ENCODE measurements at regions not wholly inside any gene's neighbourhood (a gene's known extent, or its start where the extent isn't known, plus 50 kb on each side); places are given as distances from the start of the nearest gene placed in this dataset.
A peak's percentile ranks its signal among the peaks of the same experiment; 100 is the strongest.

GRCh38 chr6:138607478-138608433 lies 108.5 kb upstream of the NHSL1 start:
- Mint-ChIP-seq H3K4me3 (no peak overlapping the region), H3K27ac (no peak overlapping the region), H3K9me3 (no peaks in the 10 kb centered on the region), H3K36me3 (no peaks in the 10 kb centered on the region), H3K4me1 (no peaks in the 10 kb centered on the region), H3K27me3 (peaks cover 26% of the 10 kb centered on the region)
- DNase-seq (no peak), ATAC-seq (ENCODE audit: low read depth) (no peak)
- POLR2A ChIA-PET = no interaction called here

- no peak overlapping the region for H3K27ac Mint-ChIP-seq
- no peaks in the 10 kb centered on the region for H3K36me3 Mint-ChIP-seq
- no peak for DNase-seq
- H3K27me3 Mint-ChIP-seq = peaks cover 20% of the 10 kb centered on the region
- H3K4me1 Mint-ChIP-seq = no peaks in the 10 kb centered on the region
- ATAC-seq (ENCODE audit: low read depth) = no peak
- POLR2A ChIA-PET = no interaction called here
- no peak overlapping the region for H3K4me3 Mint-ChIP-seq
- H3K9me3 Mint-ChIP-seq = no peaks in the 10 kb centered on the region
These were observed 109.6 kb upstream of the NHSL1 start for GRCh38 chr6:138608896-138609295.

GRCh38 chr6:138609801-138610430 lies 110.6 kb upstream of the NHSL1 start:
- no peaks in the 10 kb centered on the region for H3K9me3 Mint-ChIP-seq
- peaks cover 16% of the 10 kb centered on the region for H3K27me3 Mint-ChIP-seq
- no peak for ATAC-seq (ENCODE audit: low read depth)
- H3K4me1 Mint-ChIP-seq = no peaks in the 10 kb centered on the region
- no peak overlapping the region for H3K27ac Mint-ChIP-seq
- no peaks in the 10 kb centered on the region for H3K36me3 Mint-ChIP-seq
- no peak overlapping the region for H3K4me3 Mint-ChIP-seq
- POLR2A ChIA-PET = no interaction called here
- no peak for DNase-seq

- H3K4me1 Mint-ChIP-seq = no peaks in the 10 kb centered on the region
- POLR2A ChIA-PET = no interaction called here
- H3K9me3 Mint-ChIP-seq = no peaks in the 10 kb centered on the region
- H3K27me3 Mint-ChIP-seq = peaks cover 14% of the 10 kb centered on the region
- ATAC-seq (ENCODE audit: low read depth) = no peak
- H3K4me3 Mint-ChIP-seq = no peak overlapping the region
- H3K27ac Mint-ChIP-seq = no peak overlapping the region
- no peaks in the 10 kb centered on the region for H3K36me3 Mint-ChIP-seq
- no peak for DNase-seq
These were observed 111.5 kb upstream of the NHSL1 start for GRCh38 chr6:138610816-138611215.

GRCh38 chr6:138614151-138614550 lies 114.9 kb upstream of the NHSL1 start:
- Mint-ChIP-seq H3K27me3 (peaks cover 4% of the 10 kb centered on the region), H3K4me3 (no peak overlapping the region), H3K27ac (no peak overlapping the region), H3K36me3 (no peaks in the 10 kb centered on the region), H3K9me3 (no peaks in the 10 kb centered on the region), H3K4me1 (no peaks in the 10 kb centered on the region)
- DNase-seq (no peak), ATAC-seq (ENCODE audit: low read depth) (no peak)
- POLR2A ChIA-PET = no interaction called here

GRCh38 chr6:138618168-138618567 lies 118.9 kb upstream of the NHSL1 start:
- DNase-seq = no peak
- no peak for ATAC-seq (ENCODE audit: low read depth)
- H3K36me3 Mint-ChIP-seq = no peaks in the 10 kb centered on the region
- POLR2A ChIA-PET = no interaction called here
- H3K9me3 Mint-ChIP-seq = no peaks in the 10 kb centered on the region
- H3K27me3 Mint-ChIP-seq = peaks cover 8% of the 10 kb centered on the region
- no peak overlapping the region for H3K4me3 Mint-ChIP-seq
- H3K27ac Mint-ChIP-seq = no peak overlapping the region
- no peaks in the 10 kb centered on the region for H3K4me1 Mint-ChIP-seq

GRCh38 chr6:138620630-138621029 lies 121.3 kb upstream of the NHSL1 start:
- POLR2A ChIA-PET = no interaction called here
- no peak overlapping the region for H3K27ac Mint-ChIP-seq
- H3K4me1 Mint-ChIP-seq = no peaks in the 10 kb centered on the region
- no peaks in the 10 kb centered on the region for H3K36me3 Mint-ChIP-seq
- ATAC-seq (ENCODE audit: low read depth) (no peak), DNase-seq (no peak)
- no peak overlapping the region for H3K4me3 Mint-ChIP-seq
- H3K27me3 Mint-ChIP-seq = peaks cover 8% of the 10 kb centered on the region
- H3K9me3 Mint-ChIP-seq = no peaks in the 10 kb centered on the region

GRCh38 chr6:138622967-138623366 lies 123.7 kb upstream of the NHSL1 start:
- Mint-ChIP-seq H3K4me1 (no peaks in the 10 kb centered on the region), H3K27me3 (peaks cover 4% of the 10 kb centered on the region), H3K4me3 (no peak overlapping the region), H3K36me3 (no peaks in the 10 kb centered on the region), H3K9me3 (no peaks in the 10 kb centered on the region), H3K27ac (no peak overlapping the region)
- DNase-seq (no peak), ATAC-seq (ENCODE audit: low read depth) (no peak)
- POLR2A ChIA-PET = no interaction called here

GRCh38 chr6:138631566-138631965 lies 132.3 kb upstream of the NHSL1 start:
- Mint-ChIP-seq H3K4me3 (no peak overlapping the region), H3K4me1 (no peaks in the 10 kb centered on the region), H3K27ac (no peak overlapping the region), H3K9me3 (no peaks in the 10 kb centered on the region), H3K36me3 (no peaks in the 10 kb centered on the region), H3K27me3 (peaks cover 14% of the 10 kb centered on the region)
- DNase-seq = no peak
- ATAC-seq (ENCODE audit: low read depth) = no peak
- POLR2A ChIA-PET = no interaction called here

- H3K9me3 Mint-ChIP-seq = no peaks in the 10 kb centered on the region
- POLR2A ChIA-PET = no interaction called here
- H3K4me1 Mint-ChIP-seq = no peaks in the 10 kb centered on the region
- H3K4me3 Mint-ChIP-seq = no peak overlapping the region
- no peak for DNase-seq
- no peaks in the 10 kb centered on the region for H3K36me3 Mint-ChIP-seq
- H3K27me3 Mint-ChIP-seq = peaks cover 23% of the 10 kb centered on the region
- no peak overlapping the region for H3K27ac Mint-ChIP-seq
- no peak for ATAC-seq (ENCODE audit: low read depth)
These were observed 135.7 kb upstream of the CCDC28A start for GRCh38 chr6:138637822-138638221.

GRCh38 chr6:138638604-138639003 lies 135.0 kb upstream of the CCDC28A start:
- DNase-seq (no peak), ATAC-seq (ENCODE audit: low read depth) (no peak)
- Mint-ChIP-seq H3K9me3 (no peaks in the 10 kb centered on the region), H3K4me3 (no peak overlapping the region), H3K4me1 (no peaks in the 10 kb centered on the region), H3K36me3 (no peaks in the 10 kb centered on the region), H3K27ac (no peak overlapping the region), H3K27me3 (peaks cover 19% of the 10 kb centered on the region)
- POLR2A ChIA-PET = no interaction called here

- Mint-ChIP-seq H3K4me3 (no peak overlapping the region), H3K27ac (no peak overlapping the region), H3K36me3 (no peaks in the 10 kb centered on the region), H3K9me3 (no peaks in the 10 kb centered on the region), H3K27me3 (peaks cover 12% of the 10 kb centered on the region), H3K4me1 (no peaks in the 10 kb centered on the region)
- ATAC-seq (ENCODE audit: low read depth) (no peak), DNase-seq (no peak)
- POLR2A ChIA-PET = no interaction called here
These were observed 133.5 kb upstream of the CCDC28A start for GRCh38 chr6:138640028-138640427.

- H3K4me3 Mint-ChIP-seq = no peak overlapping the region
- DNase-seq (no peak), ATAC-seq (ENCODE audit: low read depth) (no peak)
- H3K27ac Mint-ChIP-seq = peak overlapping the region; percentile 24
- H3K9me3 Mint-ChIP-seq = no peaks in the 10 kb centered on the region
- H3K27me3 Mint-ChIP-seq = peaks cover 2% of the 10 kb centered on the region
- POLR2A ChIA-PET = no interaction called here
- H3K36me3 Mint-ChIP-seq = no peaks in the 10 kb centered on the region
- no peaks in the 10 kb centered on the region for H3K4me1 Mint-ChIP-seq
These were observed 130.4 kb upstream of the CCDC28A start for GRCh38 chr6:138643210-138643609.

- ATAC-seq (ENCODE audit: low read depth) (no peak), DNase-seq (no peak)
- no peaks in the 10 kb centered on the region for H3K4me1 Mint-ChIP-seq
- H3K36me3 Mint-ChIP-seq = no peaks in the 10 kb centered on the region
- no peaks in the 10 kb centered on the region for H3K27me3 Mint-ChIP-seq
- H3K9me3 Mint-ChIP-seq = no peaks in the 10 kb centered on the region
- no peak overlapping the region for H3K27ac Mint-ChIP-seq
- H3K4me3 Mint-ChIP-seq = no peak overlapping the region
- POLR2A ChIA-PET = interaction anchor here (0.7 kb wide), 1 partner anchor 74 kb away, joined by 4 read pairs; no protein-coding TSS in a partner anchor
These were observed 127.5 kb upstream of the CCDC28A start for GRCh38 chr6:138645976-138646640.
